ENCODE measurements at regions not wholly inside any gene's neighbourhood (a gene's known extent, or its start where the extent isn't known, plus 50 kb on each side); places are given as distances from the start of the nearest gene placed in this dataset.

- H3K9me3 ChIP-seq (ENCODE audit: low read depth, low read length, poor library complexity, severe bottlenecking): no peaks in the 10 kb centered on the region
- no peak overlapping the region for H3K27ac ChIP-seq (ENCODE audit: low read depth, low read length, poor library complexity, severe bottlenecking)
- no peak for DNase-seq (ENCODE audit: low spot score)
- H3K4me3 ChIP-seq (ENCODE audit: low read depth, low read length, poor library complexity, severe bottlenecking): no peak overlapping the region
- intact Hi-C loops (cut with micrococcal nuclease; ENCODE audit: unreplicated experiment): no loop called here
- no peaks in the 10 kb centered on the region for H3K4me1 ChIP-seq (ENCODE audit: insufficient read depth, low read length, poor library complexity, severe bottlenecking)
- no peaks in the 10 kb centered on the region for H3K36me3 ChIP-seq (ENCODE audit: insufficient read depth, low read length, poor library complexity, severe bottlenecking)
- no TSS peak for BruUV-seq (replicated peaks)
- ChIA-PET POLR2A (ENCODE audit: low non-redundant PET) (no interaction called here), CTCF (no interaction called here)
- no peaks in the 10 kb centered on the region for H3K27me3 ChIP-seq (replicated peaks; ENCODE audit: insufficient read depth, low read depth, low read length, poor library complexity)
- TF ChIP-seq CTCF (conservative IDR thresholded peaks at IDR 0.05; ENCODE audit: low read depth, low read length) (no peak), EZH2 (IDR thresholded peaks at IDR 0.05; ENCODE audit: borderline replicate concordance, low read depth, low read length, poor library complexity, severe bottlenecking) (no peak)
These were observed 324.9 kb downstream of the KCNRG start for GRCh38 chr13:50340146-50340545.

GRCh38 chr13:50340551-50341287 is 325.5 kb downstream of the KCNRG start:
- TF ChIP-seq CTCF (conservative IDR thresholded peaks at IDR 0.05; ENCODE audit: low read depth, low read length) (no peak), EZH2 (IDR thresholded peaks at IDR 0.05; ENCODE audit: borderline replicate concordance, low read depth, low read length, poor library complexity, severe bottlenecking) (no peak)
- Histone ChIP-seq H3K4me1 (ENCODE audit: insufficient read depth, low read length, poor library complexity, severe bottlenecking) (no peaks in the 10 kb centered on the region), H3K36me3 (ENCODE audit: insufficient read depth, low read length, poor library complexity, severe bottlenecking) (no peaks in the 10 kb centered on the region), H3K27ac (ENCODE audit: low read depth, low read length, poor library complexity, severe bottlenecking) (no peak overlapping the region), H3K4me3 (ENCODE audit: low read depth, low read length, poor library complexity, severe bottlenecking) (no peak overlapping the region), H3K27me3 (replicated peaks; ENCODE audit: insufficient read depth, low read depth, low read length, poor library complexity) (no peaks in the 10 kb centered on the region), H3K9me3 (ENCODE audit: low read depth, low read length, poor library complexity, severe bottlenecking) (no peaks in the 10 kb centered on the region)
- intact Hi-C loops (cut with micrococcal nuclease; ENCODE audit: unreplicated experiment): no loop called here
- DNase-seq (ENCODE audit: low spot score): no peak
- ChIA-PET CTCF (no interaction called here), POLR2A (ENCODE audit: low non-redundant PET) (no interaction called here)
- no TSS peak for BruUV-seq (replicated peaks)

GRCh38 chr13:50341526-50341925 is 326.3 kb downstream of the KCNRG start:
- Histone ChIP-seq H3K27me3 (replicated peaks; ENCODE audit: insufficient read depth, low read depth, low read length, poor library complexity) (no peaks in the 10 kb centered on the region), H3K9me3 (ENCODE audit: low read depth, low read length, poor library complexity, severe bottlenecking) (no peaks in the 10 kb centered on the region), H3K4me1 (ENCODE audit: insufficient read depth, low read length, poor library complexity, severe bottlenecking) (no peaks in the 10 kb centered on the region), H3K27ac (ENCODE audit: low read depth, low read length, poor library complexity, severe bottlenecking) (no peak overlapping the region), H3K36me3 (ENCODE audit: insufficient read depth, low read length, poor library complexity, severe bottlenecking) (no peaks in the 10 kb centered on the region), H3K4me3 (ENCODE audit: low read depth, low read length, poor library complexity, severe bottlenecking) (no peak overlapping the region)
- ChIA-PET CTCF (no interaction called here), POLR2A (ENCODE audit: low non-redundant PET) (no interaction called here)
- DNase-seq (ENCODE audit: low spot score): no peak
- TF ChIP-seq EZH2 (IDR thresholded peaks at IDR 0.05; ENCODE audit: borderline replicate concordance, low read depth, low read length, poor library complexity, severe bottlenecking) (no peak), CTCF (conservative IDR thresholded peaks at IDR 0.05; ENCODE audit: low read depth, low read length) (no peak)
- intact Hi-C loops (cut with micrococcal nuclease; ENCODE audit: unreplicated experiment): no loop called here
- no TSS peak for BruUV-seq (replicated peaks)
